Esophagus muscularis mucosa (tissue), 4 donors: ENCODE measurements at regions not wholly inside any gene's neighbourhood (a gene's known extent, or its start where the extent isn't known, plus 50 kb on each side); places are given as distances from the start of the nearest gene placed in this dataset.

Experiments
- DNase-seq: peaks from one replicate; pipeline ENCODE4 v3.0.0-alpha.2; 2017; ENCODE audit errors: extremely low spot score
- H3K27ac ChIP-seq, 4 donors: fragments of 200-600 bp; sonication (generic); replicated peaks in 1 of 4; 1 replicate in 3 of 4; 2 replicates in 1 of 4; pipeline ENCODE4 v1.5.1; 2016 to 2019; ENCODE audit warnings: mild to moderate bottlenecking in 1 of 4
- H3K27me3 ChIP-seq, 4 donors: fragments of 200-600 bp; sonication (generic); one replicate each; pipeline versions ENCODE4 v1.5.1 to v1.6.0; 2016 to 2019
- H3K36me3 ChIP-seq, 4 donors: fragments of 200-600 bp; sonication (generic); one replicate each; pipeline ENCODE4 v1.5.1; 2016 to 2019
- H3K4me1 ChIP-seq, 4 donors: fragments of 200-600 bp; sonication (generic); one replicate each; pipeline ENCODE4 v1.5.1; 2016 to 2019
- H3K4me3 ChIP-seq, 4 donors: fragments of 200-600 bp; sonication (generic); 1 replicate in 2 of 4; 2 replicates in 2 of 4; pipeline ENCODE4 v1.5.1; 2016 to 2019; ENCODE audit warnings: mild to moderate bottlenecking in 4 of 4, moderate library complexity in 1 of 4
- H3K9me3 ChIP-seq, 4 donors: fragments of 200-600 bp; sonication (generic); 1 replicate in 3 of 4; 2 replicates in 1 of 4; pipeline ENCODE4 v1.5.1; 2016 to 2019
- EP300 ChIP-seq: sonication (generic); formaldehyde crosslinking; IDR thresholded peaks from one replicate; pipeline ENCODE4 v1.6.1; 2017; ENCODE audit warnings: antibody characterized with exemption
- POLR2A ChIP-seq: fragments of 450-650 bp; IDR thresholded peaks from one replicate; pipeline ENCODE4 v1.6.1; 2017; ENCODE audit warnings: antibody characterized with exemption, moderate library complexity, mild to moderate bottlenecking, low read depth
- POLR2AphosphoS5 ChIP-seq, 2 donors: sonication (generic); formaldehyde crosslinking; IDR thresholded peaks; one replicate each; pipeline ENCODE4 v1.6.1; 2017; ENCODE audit warnings: antibody characterized with exemption in 2 of 2
- WGBS: methylation state at CpG from one replicate; pipeline ENCODE4 v1.1.5; 2018; 5-methylcytosine and 5-hydroxymethylcytosine counted together
- intact Hi-C: fragments of 100-400 bp; cut with DNase I; formaldehyde crosslinking; loops from one replicate; pipeline ENCODE4 v1.15.1; 2023
- TF ChIP-seq, protein P1 (sequence below), 3 experiments: fragments of 200-600 bp in 2 of 3; fragments of 450-650 bp in 1 of 3; sonication (generic) in 2 of 3; IDR thresholded peaks; one replicate each; pipeline ENCODE4 v1.5.1; 2017 to 2019; ENCODE audit warnings: antibody characterized with exemption in 3 of 3, mild to moderate bottlenecking in 2 of 3, moderate library complexity in 1 of 3

DNA sequence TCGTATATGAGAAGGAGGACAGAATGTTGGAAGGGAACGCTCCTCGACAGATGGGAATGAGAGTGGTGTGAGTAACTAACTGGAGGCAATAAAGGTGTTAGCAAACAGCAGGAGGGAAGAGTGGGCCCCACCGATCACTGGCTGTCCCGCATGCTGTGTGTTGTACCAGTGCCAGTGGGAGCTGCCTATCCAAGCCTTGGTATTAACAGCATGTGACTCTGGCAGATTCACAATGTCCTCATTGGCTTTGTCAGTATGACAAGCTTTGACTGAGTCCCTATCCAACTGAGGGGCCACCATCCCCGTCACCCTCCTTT is 188.3 kb downstream of the NRIP1 start:
- peaks cover 3 to 33% (median 30%) of the 10 kb centered on the region in 4 donors for H3K4me1 ChIP-seq
- whole genome bisulfite sequencing: 91% methylated on average over 6 of the region's 6 CpGs
- H3K27ac ChIP-seq: no peak overlapping the region
- no peaks in the 10 kb centered on the region for H3K9me3 ChIP-seq
- no peaks in the 10 kb centered on the region for H3K36me3 ChIP-seq
- H3K4me3 ChIP-seq: no peak overlapping the region
- intact Hi-C loops: no loop called here
- H3K27me3 ChIP-seq: no peaks in the 10 kb centered on the region
- no peak for DNase-seq
- TF ChIP-seq POLR2AphosphoS5 (IDR thresholded peaks at IDR 0.05) (no peak), EP300 (no peak), POLR2A (no peak)
- TF ChIP-seq, protein P1, sequence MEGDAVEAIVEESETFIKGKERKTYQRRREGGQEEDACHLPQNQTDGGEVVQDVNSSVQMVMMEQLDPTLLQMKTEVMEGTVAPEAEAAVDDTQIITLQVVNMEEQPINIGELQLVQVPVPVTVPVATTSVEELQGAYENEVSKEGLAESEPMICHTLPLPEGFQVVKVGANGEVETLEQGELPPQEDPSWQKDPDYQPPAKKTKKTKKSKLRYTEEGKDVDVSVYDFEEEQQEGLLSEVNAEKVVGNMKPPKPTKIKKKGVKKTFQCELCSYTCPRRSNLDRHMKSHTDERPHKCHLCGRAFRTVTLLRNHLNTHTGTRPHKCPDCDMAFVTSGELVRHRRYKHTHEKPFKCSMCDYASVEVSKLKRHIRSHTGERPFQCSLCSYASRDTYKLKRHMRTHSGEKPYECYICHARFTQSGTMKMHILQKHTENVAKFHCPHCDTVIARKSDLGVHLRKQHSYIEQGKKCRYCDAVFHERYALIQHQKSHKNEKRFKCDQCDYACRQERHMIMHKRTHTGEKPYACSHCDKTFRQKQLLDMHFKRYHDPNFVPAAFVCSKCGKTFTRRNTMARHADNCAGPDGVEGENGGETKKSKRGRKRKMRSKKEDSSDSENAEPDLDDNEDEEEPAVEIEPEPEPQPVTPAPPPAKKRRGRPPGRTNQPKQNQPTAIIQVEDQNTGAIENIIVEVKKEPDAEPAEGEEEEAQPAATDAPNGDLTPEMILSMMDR (IDR thresholded peaks at IDR 0.05): no peak

DNA sequence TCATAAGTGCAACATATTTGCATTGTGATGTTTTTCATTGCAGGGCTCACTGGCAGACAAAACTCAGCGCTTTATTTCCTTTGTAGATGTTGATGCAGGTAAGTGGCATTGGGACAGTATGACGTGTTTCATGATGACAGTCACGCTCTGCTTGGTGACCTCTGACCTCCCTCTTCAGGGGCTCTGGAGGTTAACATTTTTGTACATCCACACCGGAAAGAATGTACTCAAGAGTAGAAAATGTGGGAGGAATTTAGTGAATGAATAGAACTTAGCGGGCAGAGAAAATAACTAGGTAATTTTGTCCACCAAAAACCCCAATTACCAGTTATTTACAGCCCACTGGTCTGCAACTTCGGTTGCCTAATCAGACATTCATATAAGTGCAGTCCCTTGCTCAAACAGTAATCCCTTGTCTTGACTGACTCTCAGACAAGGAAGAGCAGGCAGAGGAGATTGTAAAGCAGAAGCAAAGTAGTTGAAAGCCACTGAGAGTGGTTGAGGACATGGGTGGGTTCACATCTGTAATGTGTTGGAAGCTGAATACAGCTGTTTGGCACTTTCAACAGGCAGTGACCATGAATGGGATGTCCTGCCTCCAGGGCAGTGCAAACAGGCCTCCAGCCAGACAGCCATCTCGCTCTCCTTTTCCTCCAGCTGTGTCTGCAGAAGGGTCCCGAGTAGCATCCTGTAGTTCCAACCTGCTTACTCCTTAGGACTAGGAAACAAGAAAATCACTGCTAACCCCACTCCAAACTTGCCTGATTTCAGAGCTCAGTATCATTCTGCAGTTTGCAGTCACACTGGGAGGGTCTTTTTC is 188.9 kb downstream of the NRIP1 start:
- WGBS: 77% methylated on average over 8 of the region's 8 CpGs
- no peak overlapping the region for H3K4me3 ChIP-seq
- intact Hi-C loops: no loop called here
- no peaks in the 10 kb centered on the region for H3K9me3 ChIP-seq
- no peaks in the 10 kb centered on the region for H3K27me3 ChIP-seq
- no peak for DNase-seq
- peaks cover 3 to 33% (median 30%) of the 10 kb centered on the region in 4 donors for H3K4me1 ChIP-seq
- H3K27ac ChIP-seq: no peak overlapping the region
- H3K36me3 ChIP-seq: no peaks in the 10 kb centered on the region
- TF ChIP-seq POLR2A (no peak), EP300 (no peak), POLR2AphosphoS5 (IDR thresholded peaks at IDR 0.05) (no peak)
- TF ChIP-seq, protein P1 (IDR thresholded peaks at IDR 0.05): no peak

DNA sequence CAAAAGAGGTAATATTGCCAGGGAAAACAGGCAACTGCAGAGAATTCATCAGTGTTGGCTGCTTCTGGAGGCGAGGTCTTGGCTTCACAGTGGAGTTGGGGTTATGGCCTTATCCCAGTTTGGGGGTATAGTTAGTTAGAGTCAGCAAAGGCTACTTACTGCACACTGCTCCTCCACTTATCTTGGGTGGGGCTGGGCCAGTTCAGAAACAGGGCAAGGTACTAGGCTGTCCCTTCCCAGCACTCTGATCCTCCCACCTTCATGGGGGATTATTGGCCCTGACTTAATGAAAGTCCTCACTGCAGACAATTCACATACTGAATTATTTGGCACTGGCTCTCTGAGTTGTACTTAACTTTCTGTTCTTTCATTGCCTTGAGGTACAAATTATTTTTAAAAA is 189.6 kb downstream of the NRIP1 start:
- TF ChIP-seq POLR2A (no peak), EP300 (no peak), POLR2AphosphoS5 (IDR thresholded peaks at IDR 0.05) (no peak)
- TF ChIP-seq, protein P1 (IDR thresholded peaks at IDR 0.05): no peak
- Histone ChIP-seq H3K9me3 (no peaks in the 10 kb centered on the region), H3K27ac (no peak overlapping the region), H3K36me3 (no peaks in the 10 kb centered on the region), H3K4me3 (no peak overlapping the region), H3K27me3 (no peaks in the 10 kb centered on the region), H3K4me1 (peaks cover 3 to 35% (median 32%) of the 10 kb centered on the region in 4 donors)
- WGBS: 86% methylated on average over 1 of the region's 1 CpG
- intact Hi-C loops: no loop called here
- DNase-seq: no peak

DNA sequence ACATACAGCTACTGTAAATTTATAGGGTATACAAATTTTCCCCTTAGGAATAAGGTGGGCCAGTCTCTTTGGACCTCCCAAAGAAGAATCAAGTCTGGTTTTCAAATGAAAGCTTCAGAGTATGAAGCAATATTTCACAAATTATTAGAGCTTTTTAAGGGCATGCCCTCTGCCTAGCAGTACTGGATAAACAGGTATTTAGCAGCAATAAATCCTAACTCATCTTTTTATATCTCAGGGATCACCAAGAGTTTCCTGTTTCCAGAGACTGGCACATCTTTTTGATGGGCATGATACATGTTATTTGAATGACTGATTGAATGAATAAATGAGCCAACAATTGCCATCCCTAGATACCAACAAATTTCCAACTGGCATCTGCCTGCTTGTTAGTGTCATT is 190.4 kb downstream of the NRIP1 start:
- DNase-seq: no peak
- Histone ChIP-seq H3K27me3 (no peaks in the 10 kb centered on the region), H3K4me3 (no peak overlapping the region), H3K4me1 (peaks cover 3 to 38% (median 35%) of the 10 kb centered on the region in 4 donors), H3K27ac (no peak overlapping the region), H3K9me3 (no peaks in the 10 kb centered on the region), H3K36me3 (no peaks in the 10 kb centered on the region)
- TF ChIP-seq, protein P1 (IDR thresholded peaks at IDR 0.05): no peak
- intact Hi-C loops: no loop called here

DNA sequence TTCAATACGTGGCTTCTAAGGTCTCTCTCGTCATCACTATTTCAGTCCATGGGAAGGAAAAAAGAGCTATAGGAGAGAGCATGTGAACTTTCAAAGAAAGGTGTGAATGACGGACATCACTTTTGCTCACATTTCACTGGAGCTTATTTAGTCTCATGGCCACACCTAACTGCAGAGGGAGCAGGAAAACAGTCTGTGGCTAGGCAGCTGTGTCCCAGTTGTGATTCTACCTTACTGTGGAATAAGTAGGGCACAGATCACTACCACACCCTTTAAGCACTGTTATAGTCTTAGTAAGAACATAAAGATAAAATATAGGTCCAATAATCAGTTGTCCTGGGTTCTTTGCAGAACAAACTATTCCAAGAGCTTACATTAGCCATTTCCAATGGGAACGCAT is 192.9 kb downstream of the NRIP1 start:
- no peaks in the 10 kb centered on the region for H3K27me3 ChIP-seq
- intact Hi-C loops: no loop called here
- TF ChIP-seq, protein P1 (IDR thresholded peaks at IDR 0.05): no peak
- TF ChIP-seq POLR2AphosphoS5 (IDR thresholded peaks at IDR 0.05) (no peak), POLR2A (no peak), EP300 (no peak)
- WGBS: 92% methylated on average over 4 of the region's 4 CpGs
- no peak overlapping the region for H3K27ac ChIP-seq
- H3K9me3 ChIP-seq: no peaks in the 10 kb centered on the region
- H3K4me1 ChIP-seq: peaks cover 0 to 40% (median 31%) of the 10 kb centered on the region in 4 donors
- no peaks in the 10 kb centered on the region for H3K36me3 ChIP-seq
- DNase-seq: no peak
- H3K4me3 ChIP-seq: no peak overlapping the region
